GM19468 (cell line): ENCODE measurements at regions not wholly inside any gene's neighbourhood (a gene's known extent, or its start where the extent isn't known, plus 50 kb on each side); places are given as distances from the start of the nearest gene placed in this dataset.
A peak's percentile ranks its signal among the peaks of the same experiment; 100 is the strongest.
"Not testable (repeated sequence)": the region's sequence is repeated elsewhere in the genome, so short reads cannot be mapped to it uniquely, and the experiment has no call there.

ENCODE experiments used
- ATAC-seq: cut with Tn5 transposase; IDR thresholded peaks from one replicate; pipeline ENCODE4 v1.9.1; 2021; ENCODE audit warnings: mild to moderate bottlenecking, moderate library complexity, moderate number of reproducible peaks; ENCODE audit not compliant: unreplicated experiment; ENCODE audit errors: extremely low read depth

DNA sequence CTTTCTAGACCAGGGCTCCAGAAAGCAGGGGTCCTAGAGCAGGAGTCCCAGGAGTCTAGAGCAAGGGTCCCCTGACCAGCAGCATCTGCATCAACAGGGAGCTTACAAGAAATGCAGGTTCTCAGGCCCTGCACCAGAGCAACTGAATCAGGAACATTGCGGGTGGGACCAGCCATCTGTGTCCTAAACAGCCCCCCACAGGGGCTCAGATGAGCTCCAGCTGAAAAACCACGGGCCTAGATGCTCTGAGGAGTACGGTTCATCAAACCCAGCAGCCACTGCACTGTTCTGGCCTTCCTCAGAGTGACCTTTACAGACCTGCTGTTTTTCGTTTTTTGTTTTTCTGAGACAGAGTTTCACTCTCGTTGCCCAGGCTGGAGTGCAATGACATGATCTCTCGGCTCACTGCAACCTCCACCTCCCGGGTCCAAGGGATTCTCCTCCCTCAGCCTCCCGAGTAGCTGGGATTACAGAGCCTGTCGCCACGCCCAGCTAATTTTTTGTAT, 438.2 kb downstream of the SOX9 start:
- ATAC-seq = no peak

DNA sequence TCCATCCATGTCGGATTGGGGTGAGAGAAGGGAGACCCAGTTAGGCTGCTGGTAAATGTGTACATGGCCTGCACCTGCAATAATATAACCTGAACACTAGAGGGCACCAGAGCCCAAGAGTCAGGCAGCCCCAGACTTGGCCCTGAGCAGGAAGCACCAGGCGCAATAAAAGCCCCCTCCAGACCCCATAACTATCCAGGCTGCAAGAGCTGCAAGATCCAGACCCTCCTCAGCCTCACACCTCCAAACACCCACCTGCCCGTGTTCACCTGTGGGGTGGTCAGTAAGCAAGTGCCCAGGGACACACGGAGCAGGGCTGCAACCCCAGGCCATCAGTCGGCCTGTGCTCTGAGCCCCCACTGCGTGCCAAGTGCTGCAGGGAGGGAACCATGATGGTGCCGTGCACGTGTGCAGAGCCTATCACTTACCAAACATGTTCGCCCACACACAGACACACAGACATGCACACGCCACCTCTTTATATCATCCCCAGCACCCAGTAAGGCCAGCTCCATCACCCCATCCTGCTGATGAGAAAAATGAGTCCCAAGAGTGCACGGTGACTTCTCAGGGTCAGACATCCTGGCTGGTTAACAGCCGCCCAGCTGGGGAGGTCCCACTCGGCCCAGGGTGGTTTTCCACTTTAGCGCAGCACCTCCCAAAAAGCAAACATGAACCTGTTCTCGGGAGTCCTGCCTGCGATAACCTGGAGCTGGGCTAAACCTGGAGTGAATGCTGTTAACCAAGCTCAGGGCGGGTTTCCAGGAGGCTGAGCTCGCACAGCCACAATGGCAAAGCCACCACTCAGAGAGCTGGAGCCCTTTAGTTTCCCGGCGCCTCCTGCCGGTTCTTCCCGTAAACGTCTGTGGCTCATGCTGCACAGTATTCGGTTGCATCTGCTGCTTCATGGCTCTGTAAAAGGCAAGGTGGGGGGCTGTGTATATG, 439.8 kb downstream of the SOX9 start:
- peak; percentile 36 for ATAC-seq

DNA sequence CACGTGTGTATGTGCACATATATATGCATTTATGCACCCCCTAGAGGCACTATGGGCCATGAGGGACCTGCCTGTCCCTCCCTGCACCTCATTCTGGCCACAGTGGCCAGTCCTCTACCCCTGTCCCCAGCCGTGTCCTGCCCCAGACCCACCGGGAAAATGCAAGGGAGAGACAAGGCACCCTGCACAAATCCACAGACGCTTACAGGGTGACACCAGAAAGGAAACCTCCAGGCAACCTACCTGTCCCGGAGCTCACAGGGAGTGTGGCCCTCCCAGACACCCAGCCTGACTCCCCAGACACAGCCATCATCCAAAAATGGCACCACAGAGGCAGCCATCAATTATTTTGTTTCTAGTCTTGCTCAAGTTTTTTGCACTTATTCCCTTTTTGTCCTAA, 440.4 kb downstream of the SOX9 start:
- ATAC-seq = no peak

DNA sequence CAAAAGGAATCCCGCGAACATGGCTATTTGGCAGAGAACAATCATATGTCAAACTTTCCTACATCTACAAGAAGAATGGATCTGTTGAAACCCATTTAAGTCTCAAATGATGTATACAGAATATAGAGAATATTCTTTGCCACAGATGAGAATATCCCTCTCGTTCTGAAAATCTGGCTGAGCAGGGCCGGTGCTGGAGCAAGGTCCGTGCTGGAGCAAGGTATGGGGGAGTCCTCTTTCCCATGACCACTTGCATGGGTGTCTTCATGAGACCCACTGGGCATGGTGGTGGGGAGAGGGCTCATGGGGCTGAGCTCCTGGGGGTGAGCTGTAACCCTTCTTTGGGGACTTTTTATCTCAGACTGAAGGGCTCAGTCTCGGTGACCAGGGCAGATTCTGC, 440.9 kb downstream of the SOX9 start:
- ATAC-seq = no peak

DNA sequence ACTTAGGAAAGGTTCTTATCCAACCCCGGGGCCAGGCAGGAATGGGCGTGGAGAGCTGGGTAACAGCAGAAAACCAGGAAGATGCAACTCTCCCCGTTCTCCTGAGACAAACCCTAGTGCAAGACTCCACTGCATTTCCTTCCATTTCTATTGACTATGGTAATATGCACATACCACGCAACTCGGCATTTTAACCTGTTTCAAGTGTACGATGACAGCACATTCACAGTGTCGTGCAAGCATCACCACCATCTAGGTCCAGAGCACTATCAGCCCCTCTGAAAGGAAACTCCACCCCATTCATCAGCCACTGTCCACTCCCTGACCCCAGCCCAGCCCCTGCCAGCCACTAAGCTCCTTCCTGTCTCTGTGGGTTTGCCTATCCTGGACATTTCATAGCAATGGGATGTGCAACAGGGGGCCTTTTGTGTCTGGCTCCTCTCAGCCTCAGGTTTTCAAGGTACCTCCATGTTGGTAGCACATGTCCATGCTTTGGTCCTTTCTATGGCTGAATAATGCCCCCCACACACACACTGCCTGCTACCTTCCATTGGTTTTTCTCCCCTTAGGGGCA, 441.9 kb downstream of the SOX9 start:
- ATAC-seq = no peak

DNA sequence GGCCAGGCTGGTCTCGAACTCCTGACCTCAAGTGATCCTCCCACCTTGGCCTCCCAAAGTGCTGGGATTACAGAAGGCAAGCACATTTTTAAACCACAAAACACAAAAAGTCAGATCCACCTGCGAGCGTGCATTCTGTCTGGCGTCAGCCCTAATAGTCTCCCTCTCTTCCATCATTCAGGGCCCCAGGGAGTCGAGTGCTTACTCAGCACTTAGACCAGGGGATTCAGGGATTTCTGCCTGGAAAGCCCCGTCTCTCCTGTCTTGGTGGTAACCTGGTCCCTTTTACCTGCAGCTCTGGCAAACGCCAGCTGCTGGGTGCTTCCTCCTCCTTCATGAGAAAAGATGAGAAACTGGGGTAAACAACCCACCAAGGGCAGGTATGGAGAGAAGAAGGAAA, 443.1 kb downstream of the SOX9 start:
- no peak for ATAC-seq

DNA sequence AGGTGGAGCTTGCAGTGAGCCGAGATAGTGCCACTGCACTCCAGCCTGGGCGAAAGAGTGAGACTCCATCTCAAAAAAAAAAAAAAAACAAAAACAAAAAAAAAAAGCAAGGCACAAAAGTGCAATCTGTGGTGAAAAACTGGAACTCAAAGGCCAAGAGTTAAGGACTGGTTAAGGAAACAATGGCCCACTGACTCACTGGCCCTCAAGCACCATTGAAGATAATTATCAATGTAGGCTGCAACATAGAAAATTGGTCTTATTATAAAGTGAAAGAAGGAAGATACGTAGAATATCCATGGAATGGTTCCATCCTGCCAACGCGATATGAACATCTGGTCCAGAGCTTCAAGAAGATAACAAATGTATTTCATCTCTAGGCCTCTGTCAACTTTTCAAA, 444.2 kb downstream of the SOX9 start:
- ATAC-seq = no peak

DNA sequence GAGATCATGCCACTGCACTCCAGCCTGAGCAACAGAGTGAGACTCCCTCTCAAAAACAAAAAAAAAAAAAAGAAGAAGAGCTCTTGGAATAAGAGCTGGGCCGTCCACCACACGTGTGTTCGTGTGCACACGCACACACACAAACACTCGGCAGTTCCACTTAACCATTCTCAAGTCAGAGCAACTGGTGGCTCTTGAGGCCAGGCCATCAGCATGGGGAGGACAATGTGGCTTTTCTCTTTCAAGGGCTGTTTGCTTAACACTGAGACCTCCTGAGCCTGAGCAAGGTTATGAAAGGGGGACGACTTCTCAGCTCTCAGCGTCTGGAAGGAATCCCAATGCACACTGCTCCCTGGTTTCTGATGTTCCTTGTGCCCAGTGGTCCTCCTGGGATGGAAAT, 444.9 kb downstream of the SOX9 start:
- no peak for ATAC-seq

DNA sequence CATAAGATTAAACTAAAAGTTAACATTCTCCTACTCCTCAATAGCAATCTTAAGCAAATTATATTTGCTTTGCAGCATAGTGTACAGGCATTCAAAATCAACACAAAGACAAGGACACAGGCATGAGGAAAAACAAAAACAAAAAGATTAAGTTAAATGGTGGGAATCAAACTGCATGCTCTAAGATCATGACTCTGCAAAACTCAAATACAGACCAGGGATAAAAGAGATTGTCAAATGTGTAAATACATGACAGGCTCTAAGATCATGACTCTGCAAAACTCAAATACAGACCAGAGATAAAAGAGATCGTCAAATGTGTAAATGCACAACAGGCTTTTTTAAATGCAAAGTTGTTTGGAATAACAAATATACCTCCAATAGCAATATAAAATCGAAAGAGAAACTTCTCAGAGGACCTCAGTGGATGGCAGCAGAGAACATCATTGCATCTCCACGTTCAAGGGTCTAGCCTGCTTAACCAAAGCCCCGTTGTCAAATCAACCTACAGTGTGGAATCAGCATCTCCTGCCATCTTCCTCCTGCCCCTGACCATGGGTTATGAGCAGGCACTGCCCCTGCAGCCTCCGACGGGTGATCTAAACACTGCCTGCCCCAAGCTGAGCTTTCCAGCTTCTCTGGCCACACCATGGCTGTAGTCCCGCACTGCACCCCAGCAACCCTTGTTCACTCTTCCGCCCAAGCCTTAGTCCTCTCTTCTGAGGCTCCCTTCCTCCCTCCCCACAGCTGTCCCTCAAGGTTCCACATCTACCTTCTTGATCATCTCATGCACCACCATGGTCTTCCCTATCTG, 446.1 kb downstream of the SOX9 start:
- no peak for ATAC-seq

DNA sequence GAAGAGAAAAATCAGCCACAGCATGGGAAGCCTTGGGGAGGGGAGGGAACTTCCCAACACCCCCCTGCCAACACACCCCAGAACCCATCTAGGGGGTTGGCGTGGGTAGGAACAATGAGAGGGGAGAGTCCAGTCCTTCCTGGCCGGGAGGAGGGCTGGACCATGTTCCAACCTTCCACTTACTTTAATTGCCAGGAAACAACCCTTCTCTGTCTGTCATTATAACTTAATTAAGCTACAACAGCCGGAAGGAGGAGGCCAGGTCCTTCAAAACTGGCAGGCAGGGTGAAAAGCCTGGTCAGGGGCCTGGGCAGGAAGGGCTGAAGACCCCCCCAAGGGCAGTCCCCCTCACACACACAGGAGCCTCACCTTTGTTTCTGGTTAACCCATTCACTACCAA, 447.0 kb downstream of the SOX9 start:
- ATAC-seq = no peak

DNA sequence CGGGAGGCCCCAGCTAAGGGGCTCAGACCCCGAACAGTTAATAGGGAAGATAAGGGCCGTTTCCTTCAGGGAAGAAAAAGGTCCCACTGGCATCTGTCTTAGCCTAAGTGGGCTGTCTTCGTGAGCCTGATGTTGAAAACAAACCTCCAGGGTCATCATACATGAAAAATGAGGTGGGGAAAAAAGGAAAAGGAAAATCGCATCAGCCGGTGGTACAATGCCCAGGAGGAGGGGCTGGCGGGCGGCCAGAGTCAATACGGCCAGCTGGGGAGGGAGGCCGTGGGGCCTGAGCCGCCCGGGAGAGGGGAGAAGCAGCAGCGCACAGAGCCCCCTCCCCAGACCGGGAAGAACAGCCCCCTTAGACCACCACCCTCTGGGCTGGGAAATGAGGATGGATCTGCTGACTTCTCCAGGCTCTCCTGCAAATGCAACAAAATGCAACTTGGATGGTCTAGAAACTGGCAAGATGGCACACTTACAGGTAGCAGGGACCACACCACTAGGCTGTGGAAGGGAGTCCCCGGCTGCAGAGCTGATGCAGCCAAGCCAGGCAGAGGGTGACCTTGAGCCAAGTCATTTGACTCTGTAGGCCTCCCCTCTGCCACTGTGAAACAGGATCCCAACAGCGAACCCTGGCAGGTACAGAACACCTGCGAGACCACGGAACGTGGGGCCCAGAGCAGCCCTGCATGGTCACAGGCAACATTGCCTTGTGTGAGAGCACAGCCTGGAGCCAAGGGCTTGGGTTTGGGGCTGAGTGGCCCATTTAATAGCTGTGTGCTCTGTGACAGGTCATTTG, 448.5 kb downstream of the SOX9 start:
- no peak for ATAC-seq

DNA sequence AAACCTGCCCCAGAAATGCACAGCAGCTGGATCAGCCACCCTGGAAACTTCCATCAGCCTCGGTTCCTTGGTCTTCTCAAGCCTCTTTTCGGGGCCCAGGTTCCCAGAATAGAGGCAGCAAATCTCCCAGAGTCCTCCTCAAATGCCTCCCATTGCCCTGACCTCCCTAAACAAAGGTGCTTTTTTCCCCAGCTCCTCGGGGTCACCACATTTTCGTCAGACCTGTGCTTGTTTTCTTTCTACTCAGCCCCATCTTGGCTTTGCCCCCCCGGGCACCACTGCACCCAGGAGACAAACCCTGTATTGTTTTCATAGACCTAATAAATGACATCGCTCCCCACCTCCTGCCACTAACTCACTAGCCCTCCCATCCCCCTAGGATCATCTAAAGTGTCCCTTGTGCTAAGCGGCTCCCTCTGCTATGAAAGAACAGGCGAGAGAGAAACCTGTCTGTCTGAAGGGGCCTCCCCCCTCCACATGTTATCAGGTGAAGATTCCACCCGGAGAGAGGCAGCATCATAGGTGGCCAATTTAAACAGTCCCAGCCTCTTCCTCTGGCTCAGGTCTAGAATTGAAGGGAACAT, 451.1 kb downstream of the SOX9 start:
- no peak for ATAC-seq

DNA sequence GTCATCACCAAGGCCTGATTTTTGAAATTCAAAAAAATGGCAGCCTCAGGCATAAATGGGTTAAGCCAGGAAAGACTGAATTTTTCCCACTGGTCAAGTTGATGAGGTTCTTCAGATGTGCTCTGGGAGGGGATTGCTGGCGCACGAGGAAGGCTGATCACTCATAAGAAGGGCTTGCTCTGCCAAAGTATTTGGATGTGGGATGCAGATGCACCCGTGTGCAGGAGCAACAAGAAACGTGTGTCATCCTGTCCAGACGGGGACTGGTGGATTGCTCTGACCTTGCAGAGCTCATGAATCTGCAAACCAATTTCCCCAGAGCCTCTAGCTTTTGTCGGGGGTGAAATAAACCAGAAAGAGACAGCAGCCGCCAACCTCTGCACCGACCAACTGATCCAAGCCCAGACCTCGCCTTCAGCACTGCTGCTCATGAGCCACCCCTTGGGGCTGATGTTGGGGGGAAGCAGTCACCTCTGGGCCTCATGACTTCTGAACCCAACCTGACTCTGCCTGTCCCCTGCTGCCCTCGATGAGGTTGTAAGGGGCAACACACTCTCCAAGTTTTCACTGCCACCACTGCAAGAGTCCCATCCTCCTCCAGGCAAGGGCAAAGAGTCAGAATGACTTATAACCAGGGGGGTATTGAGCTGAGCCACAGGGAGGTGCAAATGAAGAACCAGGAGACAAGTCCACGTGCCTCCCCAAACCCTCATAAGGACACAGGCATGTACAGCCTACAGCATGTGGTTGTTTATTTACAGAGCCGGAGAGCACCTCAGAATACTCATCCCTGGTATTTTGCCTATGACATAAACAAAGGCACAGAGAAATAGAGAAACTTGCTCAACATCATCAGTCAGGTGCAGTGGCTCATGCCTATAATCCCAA, 452.0 kb downstream of the SOX9 start:
- no peak for ATAC-seq

DNA sequence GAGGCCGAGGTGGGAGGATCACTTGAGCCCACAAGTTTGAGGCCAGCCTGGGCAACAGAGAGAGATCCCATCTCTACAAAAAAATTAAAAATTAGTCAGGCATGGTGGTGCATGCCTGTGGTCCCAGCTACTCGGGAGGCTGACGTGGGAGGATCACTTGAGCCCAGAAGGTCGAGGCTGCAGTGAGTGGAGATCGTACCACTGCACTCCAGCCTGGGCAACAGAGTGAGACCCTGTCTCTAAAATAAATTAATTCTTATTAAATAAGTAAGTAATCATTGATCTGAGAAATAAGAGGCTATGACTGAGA, 452.6 kb downstream of the SOX9 start:
- ATAC-seq = not testable (repeated sequence)

DNA sequence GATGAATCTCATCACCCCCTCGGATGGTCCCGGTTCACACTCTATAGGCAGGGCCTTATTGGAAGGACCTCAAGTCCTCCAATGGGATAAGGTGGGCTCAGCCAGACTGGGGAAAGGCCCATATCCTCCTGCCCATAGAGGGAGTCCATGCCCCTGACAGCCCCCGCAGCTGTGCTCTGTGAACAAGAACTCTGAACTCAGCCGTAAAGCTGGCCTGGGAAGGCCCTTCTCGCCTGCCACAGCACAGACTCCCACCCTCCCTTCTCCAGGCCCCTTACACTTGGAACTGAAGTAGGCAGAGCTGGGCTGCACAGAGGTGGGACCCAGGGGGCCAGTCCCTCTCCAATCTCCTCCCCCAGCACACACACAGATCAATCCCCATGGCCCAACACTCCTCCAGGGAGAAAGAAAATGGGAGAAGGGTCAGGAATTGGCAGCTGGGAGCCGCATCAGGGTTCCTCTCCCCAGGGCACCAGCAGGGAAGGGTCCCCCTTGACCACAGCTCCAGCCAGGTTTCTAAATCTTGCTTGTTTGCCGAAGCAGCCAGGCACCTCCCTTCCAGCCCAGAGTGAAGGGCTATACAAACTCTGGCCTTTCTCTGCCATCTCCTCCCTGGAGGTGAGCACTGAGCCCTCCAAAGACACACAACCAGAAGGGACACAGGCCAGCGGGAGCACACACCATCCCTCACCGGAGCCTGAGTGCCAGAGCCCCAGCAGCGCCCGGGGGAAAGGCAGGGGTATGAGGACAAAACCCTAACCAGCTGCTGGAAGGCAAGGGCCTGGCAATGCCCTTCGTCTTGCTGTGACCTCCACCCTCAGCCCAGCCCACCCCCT, 454.1 kb downstream of the SOX9 start:
- ATAC-seq = no peak

DNA sequence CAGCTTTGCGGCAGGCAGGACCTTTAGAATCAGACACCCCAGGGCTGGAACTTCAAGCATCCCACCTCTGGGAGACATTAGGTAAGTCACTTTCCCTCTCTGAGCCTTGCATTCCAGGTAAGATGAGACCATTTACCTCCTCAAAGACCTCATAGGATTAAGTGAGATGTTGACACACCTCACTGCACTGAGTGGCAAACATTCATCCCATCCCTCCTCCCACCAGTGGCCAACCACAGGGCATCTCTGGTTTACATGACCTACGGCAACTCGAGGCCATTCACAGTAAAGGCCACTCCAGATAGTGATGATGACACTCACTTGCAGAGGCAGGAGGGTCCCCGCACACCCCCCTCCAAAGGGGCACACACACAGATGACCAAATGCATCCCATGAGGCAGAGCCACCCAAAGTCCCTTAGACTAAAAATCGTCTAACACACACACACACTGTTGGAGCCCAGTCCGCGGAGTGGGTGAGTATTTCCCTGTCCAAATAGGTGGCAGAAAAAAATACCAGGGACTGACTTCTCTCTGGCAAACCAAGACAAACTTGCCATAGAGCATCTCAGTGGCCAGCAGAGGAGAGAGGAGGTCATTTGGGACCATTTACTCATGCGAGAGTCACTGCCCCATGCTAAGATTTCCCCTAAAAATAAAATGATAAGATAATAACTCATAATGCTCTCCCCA, 454.9 kb downstream of the SOX9 start:
- no peak for ATAC-seq

DNA sequence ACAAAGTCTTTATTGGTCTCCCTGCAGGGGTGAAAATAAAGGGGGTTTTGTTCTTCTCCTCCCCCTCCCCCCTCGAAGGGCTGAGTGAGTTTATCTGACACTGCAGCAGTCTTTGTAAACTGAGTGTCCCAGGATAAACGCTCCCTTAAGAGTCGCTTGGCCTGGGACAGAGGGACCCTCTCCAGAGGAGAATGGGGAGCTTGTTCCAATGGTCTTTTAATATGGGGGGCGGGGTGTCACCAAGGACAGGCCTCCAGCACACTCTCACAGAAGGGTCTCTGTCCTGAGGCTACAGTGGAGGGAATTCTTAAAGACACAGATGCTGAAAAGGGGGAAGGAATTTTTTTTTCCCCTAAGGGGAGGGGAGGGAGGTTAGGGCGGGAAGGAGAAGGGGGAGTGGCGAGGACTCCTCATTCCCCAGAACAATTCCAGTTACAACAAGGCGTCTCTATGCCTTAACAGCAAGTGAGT, 455.5 kb downstream of the SOX9 start:
- ATAC-seq = no peak
